ENCODE measurements at regions not wholly inside any gene's neighbourhood (a gene's known extent, or its start where the extent isn't known, plus 50 kb on each side); places are given as distances from the start of the nearest gene placed in this dataset.
"Not testable (repeated sequence)": the region's sequence is repeated elsewhere in the genome, so short reads cannot be mapped to it uniquely, and the experiment has no call there.

DNA sequence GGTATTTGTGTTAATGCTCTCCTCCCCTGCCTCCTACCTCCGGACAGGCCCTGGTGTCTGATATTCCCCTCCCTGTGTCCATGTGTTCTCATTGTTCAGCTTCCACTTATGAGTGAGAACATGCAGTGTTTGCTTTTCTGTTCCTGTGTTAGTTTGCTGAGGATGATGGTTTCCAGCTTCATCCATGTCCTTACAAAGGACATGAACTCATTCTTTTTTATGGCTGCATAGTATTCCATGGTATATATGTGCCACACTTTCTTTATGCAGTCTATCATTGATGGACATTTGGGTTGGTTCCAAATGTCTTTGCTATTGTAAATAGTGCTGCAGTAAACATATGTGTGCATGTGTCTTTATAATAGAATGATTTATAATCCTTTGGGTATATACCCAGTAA is 105.2 kb upstream of the SNX2 start:
- DNase-seq (ENCODE audit: low spot score) = not testable (repeated sequence)

DNA sequence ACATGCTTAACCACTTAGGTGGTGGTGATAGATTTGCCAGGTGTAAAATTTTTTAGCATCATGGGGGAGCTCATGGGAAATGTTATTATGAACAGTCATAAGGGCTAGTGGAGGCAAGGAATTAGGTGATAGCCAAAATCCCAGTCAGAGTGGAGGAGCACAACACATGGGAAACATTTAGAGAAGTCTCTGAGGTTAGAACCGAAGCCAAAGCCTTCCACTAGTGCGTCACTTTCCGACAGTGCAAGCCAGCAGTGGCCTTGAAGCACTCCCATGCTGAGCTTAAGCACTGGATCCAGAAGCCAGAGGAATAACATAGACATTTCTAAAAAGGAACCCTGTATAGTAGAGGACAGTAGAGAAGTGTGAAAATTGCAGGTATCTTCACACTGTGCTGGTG is 101.5 kb upstream of the SNX2 start:
- DNase-seq (ENCODE audit: low spot score) = no peak

- DNase-seq (ENCODE audit: low spot score) = no peak
Measured at GRCh38 chr5:122674385-122674784, 100.5 kb upstream of the SNX2 start.

DNA sequence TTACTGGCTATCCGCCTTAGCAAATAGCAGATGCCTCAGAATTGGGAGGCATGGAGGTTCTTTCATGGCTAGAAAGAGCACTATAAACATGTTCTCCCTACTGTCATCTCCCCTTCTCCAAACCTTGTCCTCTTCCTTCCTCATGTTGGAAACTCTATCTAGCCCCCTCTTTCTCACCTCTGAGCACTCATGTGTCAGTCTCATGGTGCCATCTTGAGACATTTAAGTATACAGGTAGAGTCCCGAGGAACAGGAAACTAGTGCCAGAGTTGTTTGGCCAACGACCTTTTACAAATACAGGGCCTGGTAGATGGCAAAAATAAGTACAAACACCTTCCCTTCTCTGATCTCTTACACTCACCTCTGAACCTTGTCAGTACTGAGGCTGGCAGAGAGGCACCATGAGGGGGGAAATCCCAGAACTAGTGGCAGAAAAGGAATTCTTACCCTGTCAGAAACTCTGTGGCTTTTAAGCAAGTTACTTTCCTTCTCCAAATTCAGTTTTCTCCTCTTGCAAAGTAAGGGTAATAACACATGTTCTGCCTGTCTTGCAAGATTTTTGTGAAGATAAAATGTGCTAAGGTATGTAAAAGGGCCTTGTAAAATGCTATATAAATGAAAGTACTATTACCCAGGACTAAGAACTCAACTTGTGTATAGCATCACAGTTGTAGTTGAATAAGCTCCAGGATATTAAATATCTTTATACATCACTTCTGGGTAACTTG is 94.1 kb upstream of the SNX2 start:
- no peak for DNase-seq (ENCODE audit: low spot score)

- no peak for DNase-seq (ENCODE audit: low spot score)
Measured at GRCh38 chr5:122683631-122684030, 91.2 kb upstream of the SNX2 start.

- no peak for DNase-seq (ENCODE audit: low spot score)
Measured at GRCh38 chr5:122690266-122690665, 84.6 kb upstream of the SNX2 start.

- no peak for DNase-seq (ENCODE audit: low spot score)
Measured at GRCh38 chr5:122691931-122692330, 82.9 kb upstream of the SNX2 start.

DNA sequence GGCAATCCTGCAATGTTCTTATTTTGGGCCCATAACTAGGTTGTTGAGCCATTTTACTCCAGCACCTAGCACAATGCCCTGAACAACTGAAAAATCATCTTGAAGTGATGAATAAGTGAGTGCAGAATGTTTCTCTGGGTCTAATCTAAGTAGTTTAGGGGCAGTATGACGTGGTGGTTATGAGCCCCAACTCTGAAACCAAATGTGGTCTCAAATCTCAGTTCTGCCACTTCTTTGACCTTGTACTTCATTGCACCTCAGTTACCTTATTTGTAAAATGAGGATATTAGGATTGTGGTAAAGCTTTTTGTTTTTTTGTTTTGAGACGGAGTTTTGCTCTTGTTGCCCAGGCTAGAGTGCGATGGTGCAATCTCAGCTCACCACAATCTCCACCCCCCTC is 80.9 kb upstream of the SNX2 start:
- no peak for DNase-seq (ENCODE audit: low spot score)

DNA sequence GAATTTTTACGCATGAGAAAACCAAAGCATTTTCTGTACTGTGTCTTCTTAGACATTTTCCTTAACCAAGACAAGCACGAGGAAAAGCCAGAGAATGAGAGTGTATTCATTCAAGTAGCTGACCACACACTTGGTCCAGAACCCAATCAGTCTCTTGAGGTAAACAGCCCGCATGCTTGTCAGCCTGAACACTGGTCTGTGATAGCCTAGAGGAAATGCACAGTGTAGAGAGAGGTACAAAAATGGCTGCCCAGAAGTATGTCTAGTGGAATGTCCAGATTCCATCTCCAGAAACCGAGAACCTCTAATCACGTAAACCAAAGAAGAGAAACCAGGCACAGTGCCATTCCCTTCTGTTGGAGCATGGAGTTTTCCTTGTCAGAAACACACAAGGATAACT is 80.0 kb upstream of the SNX2 start:
- DNase-seq (ENCODE audit: low spot score) = no peak

- not testable (repeated sequence) for DNase-seq (ENCODE audit: low spot score)
Measured at GRCh38 chr5:122696735-122697134, 78.1 kb upstream of the SNX2 start.

- DNase-seq (ENCODE audit: low spot score) = no peak
Measured at GRCh38 chr5:122697191-122697590, 77.7 kb upstream of the SNX2 start.

DNA sequence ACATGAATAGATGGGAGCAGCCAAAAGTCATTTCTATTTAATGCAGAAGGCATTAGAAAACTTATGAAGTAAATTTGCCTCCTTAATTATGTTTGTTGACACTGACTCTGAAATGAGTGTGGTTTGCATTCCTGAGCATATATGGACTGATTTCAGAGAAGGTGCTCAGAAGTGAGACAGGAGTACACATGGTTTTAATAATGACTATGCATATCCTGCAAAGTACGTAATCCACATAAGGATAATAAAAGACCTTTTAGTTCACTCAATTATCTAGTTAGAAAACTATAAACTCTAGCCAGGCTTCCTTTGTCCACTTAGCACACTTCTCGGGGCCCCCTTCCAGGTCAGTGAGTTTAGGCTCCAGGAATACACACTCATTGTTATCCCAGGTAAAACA is 75.7 kb upstream of the SNX2 start:
- no peak for DNase-seq (ENCODE audit: low spot score)

DNA sequence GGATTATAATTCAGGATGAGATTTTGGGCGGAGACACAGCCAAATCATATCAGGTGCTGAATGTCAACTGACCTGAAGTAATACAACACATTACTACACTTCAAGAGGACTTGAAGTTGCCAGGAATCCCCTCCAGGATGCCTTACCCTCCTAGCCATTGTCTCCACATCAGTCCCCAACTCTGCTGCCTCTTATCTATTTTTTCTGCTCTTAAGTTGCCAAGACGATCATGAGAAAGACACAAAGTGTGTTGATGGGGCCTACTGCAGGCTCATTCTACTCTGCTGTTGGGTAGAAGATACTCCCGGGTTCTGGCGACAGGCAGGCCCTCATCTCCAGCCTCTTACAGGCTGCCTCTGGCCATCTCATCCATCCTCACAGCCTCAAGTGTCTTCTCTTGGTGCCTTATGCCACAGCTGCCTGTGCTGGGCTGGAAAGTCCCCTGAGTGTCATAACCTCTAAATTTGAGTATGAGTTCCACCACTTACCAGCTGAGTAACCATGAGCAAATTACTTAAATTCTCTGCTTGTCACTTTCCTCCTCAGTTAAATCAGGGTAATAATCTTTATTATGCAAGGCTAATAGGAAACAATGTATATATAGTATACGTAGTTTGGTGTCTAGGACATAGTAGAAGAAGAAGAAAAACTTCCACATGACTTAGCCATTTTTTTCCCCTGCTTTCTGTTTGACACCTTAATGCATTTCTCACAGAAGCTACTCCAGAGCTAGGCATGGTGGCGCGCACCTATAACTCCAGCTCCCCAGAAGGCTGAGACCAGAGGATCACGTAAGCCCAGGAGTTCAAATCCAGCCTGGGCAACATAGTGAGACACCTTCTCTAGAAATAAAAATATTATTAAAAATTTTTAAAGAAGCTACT is 73.0 kb upstream of the SNX2 start:
- DNase-seq (ENCODE audit: low spot score) = no peak

- DNase-seq (ENCODE audit: low spot score) = no peak
Measured at GRCh38 chr5:122702524-122702875, 72.4 kb upstream of the SNX2 start.

DNA sequence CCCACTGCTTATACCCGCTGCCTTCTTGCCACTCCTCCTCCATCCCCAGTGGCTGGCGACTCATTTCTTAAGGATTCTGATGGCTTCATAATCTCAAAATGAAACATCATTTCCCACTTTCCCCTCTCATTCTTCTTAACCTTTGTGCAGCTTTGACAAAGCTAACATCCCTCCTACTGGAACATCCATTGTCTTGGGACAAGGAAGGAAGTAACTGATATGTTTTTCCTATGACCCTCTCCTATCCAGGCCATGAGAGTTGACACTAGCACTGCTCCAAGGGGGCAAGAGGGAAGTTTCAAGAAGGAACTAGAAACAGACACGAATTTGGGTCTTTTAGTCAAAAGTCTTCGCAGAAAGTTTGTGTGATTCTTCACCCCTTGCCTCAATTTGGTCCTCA is 71.7 kb upstream of the SNX2 start:
- peak; percentile 10 for DNase-seq (ENCODE audit: low spot score)

DNA sequence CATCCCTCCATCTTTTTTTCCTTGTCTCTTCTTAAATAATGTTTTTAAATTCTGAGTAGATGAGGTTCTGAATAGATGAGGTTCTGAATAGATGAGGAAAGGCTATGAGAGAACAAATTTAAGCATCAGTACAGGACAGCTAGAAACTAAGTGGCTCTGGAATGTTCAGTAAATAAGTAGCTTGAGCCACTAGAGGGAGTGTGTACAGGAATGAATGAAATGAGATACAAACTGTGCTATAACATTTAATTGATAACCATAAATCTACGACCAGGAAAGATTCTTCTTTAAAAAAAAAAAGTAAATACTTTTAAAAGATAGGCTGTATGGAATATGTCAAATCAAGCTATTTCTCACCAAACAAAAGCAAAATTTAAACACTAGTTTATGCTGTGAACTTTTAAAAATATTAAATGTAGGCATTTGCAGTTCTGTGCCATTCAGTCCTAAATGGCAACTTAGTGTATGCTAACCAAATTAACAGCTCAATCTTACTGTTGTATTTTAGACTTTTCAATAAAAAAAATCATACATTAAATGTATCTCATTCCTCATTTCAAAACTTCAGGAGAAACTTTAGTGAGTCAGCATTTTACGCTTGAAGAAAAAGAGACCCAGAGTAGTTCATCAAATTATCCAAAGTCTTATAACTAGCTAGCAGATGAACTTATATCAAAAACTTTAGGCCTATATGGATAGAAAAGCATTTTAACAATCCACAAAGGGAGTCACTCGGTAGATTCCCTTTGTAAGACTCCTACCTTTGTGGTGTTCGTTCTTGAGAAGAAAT is 70.4 kb upstream of the SNX2 start:
- peak; percentile 42 for DNase-seq (ENCODE audit: low spot score)

- DNase-seq (ENCODE audit: low spot score) = no peak
Measured at GRCh38 chr5:122705851-122706250, 69.0 kb upstream of the SNX2 start.

DNA sequence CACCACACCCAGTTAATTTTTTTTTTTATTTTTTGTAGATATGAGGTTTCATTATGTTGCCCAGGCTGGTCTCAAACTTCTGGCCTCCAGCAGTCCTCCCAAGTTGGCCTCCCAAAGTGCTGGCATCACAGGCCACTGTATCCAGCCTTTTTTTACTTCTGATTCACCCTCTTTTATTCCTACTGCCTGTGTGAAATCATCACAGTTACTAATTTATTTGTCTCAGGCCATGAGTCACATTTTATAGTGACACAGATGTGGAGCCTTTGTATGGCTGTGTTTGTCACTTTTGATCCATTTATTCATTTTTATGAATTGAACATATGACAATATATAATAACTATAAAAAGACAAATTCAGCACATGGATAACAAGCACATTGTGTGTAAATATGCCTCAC is 67.1 kb upstream of the SNX2 start:
- peak; percentile 30 for DNase-seq (ENCODE audit: low spot score)

GRCh38 chr5:122713041-122713440 is 61.8 kb upstream of the SNX2 start:
- peak; percentile 18 for DNase-seq (ENCODE audit: low spot score)

DNA sequence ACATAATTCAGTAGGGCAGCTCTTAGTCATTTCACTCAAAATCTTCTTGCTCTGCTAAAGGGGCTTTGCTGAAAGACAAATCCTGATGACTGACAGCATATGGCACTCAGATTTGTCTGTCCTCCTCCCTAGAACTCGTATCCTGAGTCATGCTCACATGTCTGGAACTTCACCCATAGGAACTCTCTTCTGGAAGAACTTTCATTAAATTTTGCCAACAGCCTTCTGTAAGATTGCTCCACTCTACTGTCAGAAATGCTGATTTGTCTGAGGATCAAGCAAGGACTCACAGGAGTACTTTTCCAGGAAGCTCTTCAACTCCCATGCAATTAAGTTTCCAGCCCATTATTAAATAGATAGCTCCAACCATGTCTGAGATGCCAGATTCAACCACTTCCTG is 59.8 kb upstream of the SNX2 start:
- no peak for DNase-seq (ENCODE audit: low spot score)

- no peak for DNase-seq (ENCODE audit: low spot score)
Measured at GRCh38 chr5:122718611-122719010, 56.3 kb upstream of the SNX2 start.

DNA sequence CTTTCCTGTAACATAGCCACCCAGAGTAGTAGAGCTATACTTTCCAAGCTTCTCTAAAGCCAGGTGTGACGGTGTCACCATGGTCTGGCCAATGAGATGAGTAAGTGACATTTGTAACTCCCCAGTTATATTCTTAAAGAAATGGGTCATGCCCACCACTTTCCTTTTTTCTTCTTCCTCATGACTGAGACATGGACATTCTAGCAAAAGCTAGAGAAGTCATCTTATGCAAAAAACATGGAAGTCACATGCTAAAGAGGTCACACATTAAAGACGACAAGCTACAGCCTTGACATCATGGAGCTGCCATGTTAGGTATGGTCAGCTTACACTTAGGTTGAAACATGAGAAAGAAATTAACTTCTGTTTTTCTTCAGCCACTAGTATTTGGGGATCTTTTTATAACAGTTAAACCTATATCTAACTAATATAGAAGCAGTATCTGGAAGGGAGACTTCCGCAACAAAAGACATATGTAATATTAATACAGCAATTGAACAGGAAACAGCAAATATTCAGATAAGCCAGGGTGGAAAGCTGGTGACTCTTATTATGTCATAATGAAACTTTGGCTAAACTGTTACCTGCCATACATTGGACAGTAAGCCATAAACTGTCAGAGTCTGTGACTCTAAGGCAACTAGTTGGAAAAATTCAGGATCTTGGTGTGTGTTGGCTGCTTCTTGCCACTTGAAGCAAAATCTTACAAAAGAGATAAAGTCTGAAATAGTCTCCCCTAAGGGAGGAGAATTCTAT is 54.7 kb upstream of the SNX2 start:
- DNase-seq (ENCODE audit: low spot score) = no peak
